IMR-90 (cell line): ENCODE measurements at regions not wholly inside any gene's neighbourhood (a gene's known extent, or its start where the extent isn't known, plus 50 kb on each side); places are given as distances from the start of the nearest gene placed in this dataset.

ENCODE experiments used
- ATAC-seq: fragments of 200-7000 bp; cut with Tn5 transposase; 2 replicates; pipeline ENCODE4 v1.9.1; 2020; ENCODE audit warnings: low read depth, mild to moderate bottlenecking, moderate library complexity
- BruUV-seq: library from RNA; stranded (reverse); fragments of 400-500 nt; replicated peaks from 2 replicates; lab custom pipeline; 2021; lab: Mats Ljungman, UMichigan
- CTCF ChIA-PET: fragments of 300-600 bp; formaldehyde crosslinking; extraction: SDS; loops from one replicate; lab custom pipeline; 2021; ENCODE audit warnings: antibody characterized with exemption; lab: Yijun Ruan, JAX
- POLR2A ChIA-PET: fragments of 300-600 bp; sonication (Branson Sonifier 250); formaldehyde crosslinking; loops from one replicate; lab custom pipeline; 2022; ENCODE audit warnings: antibody characterized with exemption; ENCODE audit not compliant: unreplicated experiment; lab: Charles Lee
- DNase-seq: peaks from one replicate; pipeline ENCODE4 v3.0.0; 2013
- H2AFZ ChIP-seq: replicated peaks from 2 replicates; pipeline ENCODE3; 2013; ENCODE audit warnings: low read length, mild to moderate bottlenecking; ENCODE audit not compliant: poor library complexity
- H2AK5ac ChIP-seq: 2 replicates; pipeline ENCODE4 v1.6.1; 2013; ENCODE audit warnings: low read depth, low read length, inconsistent platforms
- H2AK9ac ChIP-seq: replicated peaks from 2 replicates; pipeline ENCODE3; 2013; ENCODE audit warnings: mild to moderate bottlenecking, low read depth, low read length, moderate library complexity; ENCODE audit not compliant: poor library complexity
- H2BK120ac ChIP-seq: 2 replicates; pipeline ENCODE4 v1.6.1; 2013; ENCODE audit warnings: low read depth, low read length, inconsistent platforms
- H2BK15ac ChIP-seq: 3 replicates; pipeline ENCODE4 v1.6.1; 2013; ENCODE audit warnings: low read depth, low read length, inconsistent platforms
- H2BK20ac ChIP-seq: 2 replicates; pipeline ENCODE4 v1.6.1; 2013; ENCODE audit warnings: low read depth, mild to moderate bottlenecking, inconsistent platforms, low read length, moderate library complexity
- H2BK5ac ChIP-seq: 2 replicates; pipeline ENCODE4 v1.6.1; 2013; ENCODE audit warnings: mild to moderate bottlenecking, low read depth, low read length, inconsistent platforms; ENCODE audit not compliant: poor library complexity, severe bottlenecking
- H3K14ac ChIP-seq: replicated peaks from 2 replicates; pipeline ENCODE4 v1.6.1; 2013; ENCODE audit warnings: low read depth, low read length, inconsistent platforms
- H3K18ac ChIP-seq: 2 replicates; pipeline ENCODE4 v1.6.1; 2013; ENCODE audit warnings: low read depth, low read length, control low read depth
- H3K23ac ChIP-seq: 2 replicates; pipeline ENCODE4 v1.6.1; 2013; ENCODE audit warnings: low read depth, low read length, inconsistent platforms
- H3K27ac ChIP-seq: 2 replicates; pipeline ENCODE4 v1.5.1; 2013; ENCODE audit warnings: mild to moderate bottlenecking, control low read depth, low read length; ENCODE audit not compliant: insufficient read depth
- H3K27me3 ChIP-seq: 2 replicates; pipeline ENCODE4 v1.6.1; 2013; ENCODE audit warnings: low read length; ENCODE audit not compliant: control insufficient read depth, insufficient read depth
- H3K36me3 ChIP-seq: 2 replicates; pipeline ENCODE4 v1.6.1; 2013; ENCODE audit warnings: low read length, mixed read lengths; ENCODE audit not compliant: control insufficient read depth, insufficient read depth
- H3K4ac ChIP-seq: 2 replicates; pipeline ENCODE4 v1.6.1; 2013; ENCODE audit warnings: low read depth, low read length, inconsistent platforms
- H3K4me1 ChIP-seq: 2 replicates; pipeline ENCODE4 v1.6.1; 2013; ENCODE audit warnings: low read length, mixed read lengths; ENCODE audit not compliant: control insufficient read depth, insufficient read depth
- H3K4me2 ChIP-seq: 2 replicates; pipeline ENCODE4 v1.6.1; 2013; ENCODE audit warnings: low read depth, mild to moderate bottlenecking, control low read depth, low read length, moderate library complexity
- H3K4me3 ChIP-seq: 2 replicates; pipeline ENCODE4 v1.5.1; 2013; ENCODE audit warnings: low read depth, mild to moderate bottlenecking, control low read depth, low read length, moderate library complexity; ENCODE audit not compliant: insufficient read depth
- H3K56ac ChIP-seq: 2 replicates; pipeline ENCODE4 v1.6.1; 2013; ENCODE audit warnings: low read length, inconsistent platforms; ENCODE audit not compliant: insufficient read depth; ENCODE audit errors: extremely low read depth
- H3K79me1 ChIP-seq, 2 experiments: 2 replicates each; pipeline ENCODE4 v1.6.1; 2013; ENCODE audit warnings: low read length in 2 of 2, inconsistent platforms in 1 of 2, low read depth in 1 of 2
- H3K9ac ChIP-seq: 2 replicates; pipeline ENCODE4 v1.6.1; 2013; ENCODE audit warnings: low read depth, low read length, control low read depth
- H3K9me1 ChIP-seq: 2 replicates; pipeline ENCODE4 v1.6.1; 2013; ENCODE audit warnings: low read length, inconsistent platforms; ENCODE audit not compliant: insufficient read depth
- H3K9me3 ChIP-seq: 2 replicates; pipeline ENCODE4 v1.6.1; 2013; ENCODE audit warnings: low read length; ENCODE audit not compliant: control insufficient read depth, insufficient read depth
- H4K20me1 ChIP-seq: 2 replicates; pipeline ENCODE4 v1.6.1; 2013; ENCODE audit warnings: low read length, inconsistent platforms; ENCODE audit not compliant: insufficient read depth
- H4K5ac ChIP-seq: 2 replicates; pipeline ENCODE4 v1.6.1; 2013; ENCODE audit warnings: mild to moderate bottlenecking, low read depth, low read length, control low read depth
- H4K8ac ChIP-seq, 2 experiments: 2 replicates each; pipeline ENCODE4 v1.6.1; 2013; ENCODE audit warnings: low read depth in 2 of 2, low read length in 2 of 2, control low read depth in 1 of 2, inconsistent platforms in 1 of 2
- H4K91ac ChIP-seq: 2 replicates; pipeline ENCODE4 v1.6.1; 2013; ENCODE audit warnings: low read depth, low read length, inconsistent platforms; ENCODE audit not compliant: insufficient read depth
- BHLHE40 ChIP-seq: fragments of 150-350 bp; IDR thresholded peaks from 2 replicates; pipeline ENCODE4 v1.6.1; 2016; ENCODE audit warnings: mild to moderate bottlenecking, low read depth, low read length
- CEBPB ChIP-seq: IDR thresholded peaks from 2 replicates; pipeline ENCODE4 v1.6.1; 2012; ENCODE audit warnings: low read depth, low read length, improper control_type of control experiment
- CTCF ChIP-seq: conservative IDR thresholded peaks from 2 replicates; pipeline ENCODE4 v1.5.1; 2012; ENCODE audit warnings: mild to moderate bottlenecking, low read depth, low read length, improper control_type of control experiment
- FOS ChIP-seq: fragments of 150-350 bp; IDR thresholded peaks from 2 replicates; pipeline ENCODE4 v1.6.1; 2016; ENCODE audit warnings: low read depth, low read length
- MAFK ChIP-seq: IDR thresholded peaks from 2 replicates; pipeline ENCODE4 v1.6.1; 2012; ENCODE audit warnings: low read depth, low read length, improper control_type of control experiment
- MAZ ChIP-seq: IDR thresholded peaks from 2 replicates; pipeline ENCODE4 v1.6.1; 2012; ENCODE audit warnings: low read depth, mild to moderate bottlenecking, low read length, improper control_type of control experiment, moderate library complexity, borderline replicate concordance
- RAD21 ChIP-seq: IDR thresholded peaks from 2 replicates; pipeline ENCODE4 v1.6.1; 2012; ENCODE audit warnings: low read length, improper control_type of control experiment
- RCOR1 ChIP-seq: IDR thresholded peaks from 2 replicates; pipeline ENCODE4 v1.6.1; 2012; ENCODE audit warnings: mild to moderate bottlenecking, low read length, improper control_type of control experiment; ENCODE audit not compliant: insufficient replicate concordance
- SMC3 ChIP-seq: fragments of 150-350 bp; IDR thresholded peaks from 2 replicates; pipeline ENCODE4 v1.6.1; 2016; ENCODE audit warnings: low read depth, mild to moderate bottlenecking, antibody characterized with exemption, low read length, moderate library complexity
- WGBS, 2 experiments: methylation state at CpG; one replicate each; pipeline versions ENCODE4 v1.1.5 to v1.1.7; 2013; ENCODE audit warnings: missing lambda C conversion rate in 2 of 2; ENCODE audit not compliant: insufficient read length in 1 of 2; ENCODE audit errors: extremely low coverage in 2 of 2; 5-methylcytosine and 5-hydroxymethylcytosine counted together
- dilution Hi-C: fragments of 300-500 bp; cut with HindIII; formaldehyde crosslinking; loops from one replicate; pipeline ENCODE4 v1.14.3; 2018; ENCODE audit warnings: low sequenced_read_pairs; ENCODE audit not compliant: unreplicated experiment
- in situ Hi-C: fragments of 300-500 bp; cut with MboI; formaldehyde crosslinking; loops from 3 replicates; pipeline ENCODE4 v1.14.3; 2019; ENCODE audit warnings: low sequenced_read_pairs, inconsistent platforms, mixed read lengths
- intact Hi-C: fragments of 100-400 bp; cut with micrococcal nuclease; formaldehyde crosslinking; loops from 2 replicates; pipeline ENCODE4 v1.10.0; 2022

GRCh38 chr10:63883861-63884260, 362.7 kb downstream of the REEP3 start:
- Histone ChIP-seq H2AK5ac (no peak overlapping the region), H3K36me3 (no peaks in the 10 kb centered on the region), H4K5ac (no peak overlapping the region), H3K27ac (no peak overlapping the region), H2BK5ac (no peak overlapping the region), H2BK20ac (no peak overlapping the region), H3K9me1 (no peaks in the 10 kb centered on the region), H3K9ac (no peak overlapping the region), H3K27me3 (no peaks in the 10 kb centered on the region), H4K91ac (no peak overlapping the region), H3K9me3 (no peaks in the 10 kb centered on the region), H3K14ac (no peak overlapping the region), H3K56ac (no peak overlapping the region), H3K4me3 (no peak overlapping the region), H3K4ac (no peak overlapping the region), H4K8ac (no peak overlapping the region), H3K18ac (no peak overlapping the region), H3K4me2 (no peak overlapping the region), H3K79me1 (no peaks in the 10 kb centered on the region), H2AK9ac (no peak overlapping the region), H2BK120ac (no peak overlapping the region), H3K23ac (no peak overlapping the region), H4K20me1 (no peaks in the 10 kb centered on the region), H2AFZ (no peak overlapping the region), H3K4me1 (no peaks in the 10 kb centered on the region), H2BK15ac (no peak overlapping the region)
- dilution Hi-C loops (no loop called here), in situ Hi-C loops (no loop called here), intact Hi-C loops (no loop called here)
- DNase-seq (no peak), ATAC-seq (no peak)
- TF ChIP-seq BHLHE40 (no peak), RCOR1 (no peak), CTCF (no peak), MAZ (no peak), RAD21 (no peak), SMC3 (no peak), FOS (no peak), CEBPB (no peak), MAFK (no peak)
- no TSS peak for BruUV-seq
- no CpG with 5 or more reads among the region's 1 CpG for WGBS, 2 experiments
- POLR2A ChIA-PET, result no interaction called here
- CTCF ChIA-PET, result no interaction called here
